Neural progenitor cell (in vitro differentiated cells): ENCODE measurements at regions not wholly inside any gene's neighbourhood (a gene's known extent, or its start where the extent isn't known, plus 50 kb on each side); places are given as distances from the start of the nearest gene placed in this dataset.

Source experiments
- DNase-seq: peaks from one replicate; pipeline ENCODE4 v3.0.0-alpha.2; 2016; ENCODE audit warnings: low spot score
- H2AFZ ChIP-seq: fragments of 200-600 bp; sonication (generic); replicated peaks from 2 replicates; pipeline ENCODE4 v1.6.1; 2016; ENCODE audit warnings: antibody characterized with exemption
- H3F3A ChIP-seq: fragments of 200-600 bp; sonication (generic); 2 replicates; pipeline ENCODE4 v1.6.1; 2016; ENCODE audit warnings: antibody characterized with exemption, low read depth
- H3K27ac ChIP-seq: fragments of 200-600 bp; sonication (generic); 2 replicates; pipeline ENCODE4 v1.5.1; 2016; ENCODE audit warnings: mild to moderate bottlenecking
- H3K27me3 ChIP-seq: fragments of 200-600 bp; sonication (generic); 2 replicates; pipeline ENCODE4 v1.6.1; 2016; ENCODE audit warnings: mild to moderate bottlenecking, moderate library complexity
- H3K36me3 ChIP-seq: fragments of 200-600 bp; sonication (generic); 2 replicates; pipeline ENCODE4 v1.5.1; 2016
- H3K4me1 ChIP-seq: fragments of 200-600 bp; sonication (generic); 2 replicates; pipeline ENCODE4 v1.6.1; 2016; ENCODE audit warnings: mixed run types
- H3K4me2 ChIP-seq: fragments of 200-600 bp; sonication (generic); 2 replicates; pipeline ENCODE4 v1.6.1; 2016
- H3K4me3 ChIP-seq: fragments of 200-600 bp; sonication (generic); 2 replicates; pipeline ENCODE4 v1.5.1; 2016
- H3K79me2 ChIP-seq: fragments of 200-600 bp; sonication (generic); 2 replicates; pipeline ENCODE4 v1.6.1; 2016; ENCODE audit warnings: low read depth
- H3K9ac ChIP-seq: fragments of 200-600 bp; sonication (generic); 2 replicates; pipeline ENCODE4 v1.6.1; 2016
- H3K9me3 ChIP-seq: fragments of 200-600 bp; sonication (generic); 2 replicates; pipeline ENCODE4 v1.5.1; 2016; ENCODE audit warnings: low read depth
- H4K20me1 ChIP-seq: fragments of 200-600 bp; sonication (generic); 2 replicates; pipeline ENCODE4 v1.6.1; 2016; ENCODE audit warnings: low read depth
- H3K27ac Mint-ChIP-seq: 3 replicates; pipeline ENCODE4 v1.8.0; 2021; ENCODE audit warnings: mixed read lengths
- H3K27me3 Mint-ChIP-seq: 2 replicates; pipeline ENCODE4 v1.8.0; 2022; ENCODE audit warnings: low read depth, mild to moderate bottlenecking, inconsistent platforms, moderate library complexity, mixed read lengths; ENCODE audit not compliant: insufficient read depth
- H3K36me3 Mint-ChIP-seq: 3 replicates; pipeline ENCODE4 v1.8.0; 2021; ENCODE audit warnings: mixed read lengths
- H3K4me1 Mint-ChIP-seq: 3 replicates; pipeline ENCODE4 v1.8.0; 2021; ENCODE audit warnings: mixed read lengths
- H3K4me3 Mint-ChIP-seq: 3 replicates; pipeline ENCODE4 v1.8.0; 2021; ENCODE audit warnings: mild to moderate bottlenecking, moderate library complexity, mixed read lengths
- H3K9me3 Mint-ChIP-seq: 3 replicates; pipeline ENCODE4 v1.8.0; 2020; ENCODE audit warnings: mixed read lengths
- EZH2 ChIP-seq: fragments of 200-600 bp; sonication (generic); IDR thresholded peaks from 2 replicates; pipeline ENCODE4 v1.6.1; 2017; ENCODE audit warnings: antibody characterized with exemption, mild to moderate bottlenecking, moderate library complexity
- EZH2phosphoT487 ChIP-seq: fragments of 200-600 bp; sonication (generic); IDR thresholded peaks from 2 replicates; pipeline ENCODE4 v1.6.1; 2017; ENCODE audit warnings: antibody characterized with exemption
- TF ChIP-seq, protein P1 (sequence below): fragments of 200-600 bp; sonication (generic); IDR thresholded peaks from 2 replicates; pipeline ENCODE4 v1.5.1; 2017; ENCODE audit warnings: antibody characterized with exemption, mild to moderate bottlenecking

DNA sequence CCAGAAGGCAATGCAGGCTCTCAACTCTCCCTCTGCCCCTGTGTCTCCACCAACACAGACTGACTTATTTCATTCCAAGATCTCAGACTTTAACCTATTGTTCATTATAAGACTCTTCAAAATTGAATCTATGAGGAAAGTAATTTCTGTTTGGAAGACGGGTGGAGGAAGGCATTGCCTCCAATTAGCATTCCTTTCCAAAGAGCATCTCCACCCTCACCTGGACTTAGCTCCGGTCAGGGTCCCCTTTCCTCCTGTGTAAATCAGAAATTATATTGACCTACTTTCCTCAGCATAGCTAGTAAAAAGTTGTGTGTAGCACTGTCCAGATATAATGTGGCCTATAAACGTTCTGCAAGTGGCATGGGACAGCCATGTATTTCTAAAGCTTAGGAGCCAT lies 230.4 kb upstream of the ACVR2A start:
- no peak for TF ChIP-seq EZH2phosphoT487
- TF ChIP-seq, protein P1, sequence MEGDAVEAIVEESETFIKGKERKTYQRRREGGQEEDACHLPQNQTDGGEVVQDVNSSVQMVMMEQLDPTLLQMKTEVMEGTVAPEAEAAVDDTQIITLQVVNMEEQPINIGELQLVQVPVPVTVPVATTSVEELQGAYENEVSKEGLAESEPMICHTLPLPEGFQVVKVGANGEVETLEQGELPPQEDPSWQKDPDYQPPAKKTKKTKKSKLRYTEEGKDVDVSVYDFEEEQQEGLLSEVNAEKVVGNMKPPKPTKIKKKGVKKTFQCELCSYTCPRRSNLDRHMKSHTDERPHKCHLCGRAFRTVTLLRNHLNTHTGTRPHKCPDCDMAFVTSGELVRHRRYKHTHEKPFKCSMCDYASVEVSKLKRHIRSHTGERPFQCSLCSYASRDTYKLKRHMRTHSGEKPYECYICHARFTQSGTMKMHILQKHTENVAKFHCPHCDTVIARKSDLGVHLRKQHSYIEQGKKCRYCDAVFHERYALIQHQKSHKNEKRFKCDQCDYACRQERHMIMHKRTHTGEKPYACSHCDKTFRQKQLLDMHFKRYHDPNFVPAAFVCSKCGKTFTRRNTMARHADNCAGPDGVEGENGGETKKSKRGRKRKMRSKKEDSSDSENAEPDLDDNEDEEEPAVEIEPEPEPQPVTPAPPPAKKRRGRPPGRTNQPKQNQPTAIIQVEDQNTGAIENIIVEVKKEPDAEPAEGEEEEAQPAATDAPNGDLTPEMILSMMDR = no peak
- TF ChIP-seq EZH2 = no peak
- H3K9me3 Mint-ChIP-seq = no peaks in the 10 kb centered on the region
- H3K36me3 Mint-ChIP-seq = no peaks in the 10 kb centered on the region
- H3K27me3 Mint-ChIP-seq = no peaks in the 10 kb centered on the region
- no peak overlapping the region for H2AFZ ChIP-seq
- H3K27ac ChIP-seq = no peak overlapping the region
- no peaks in the 10 kb centered on the region for H3K36me3 ChIP-seq
- H3K4me2 ChIP-seq = no peak overlapping the region
- no peaks in the 10 kb centered on the region for H3F3A ChIP-seq
- no peak overlapping the region for H3K9ac ChIP-seq
- peaks cover 4% of the 10 kb centered on the region for H3K4me1 Mint-ChIP-seq
- no peaks in the 10 kb centered on the region for H3K9me3 ChIP-seq
- no peaks in the 10 kb centered on the region for H3K27me3 ChIP-seq
- H3K4me3 ChIP-seq = no peak overlapping the region
- no peak overlapping the region for H3K27ac Mint-ChIP-seq
- no peaks in the 10 kb centered on the region for H3K79me2 ChIP-seq
- H3K4me3 Mint-ChIP-seq = no peak overlapping the region
- no peak for DNase-seq
- no peaks in the 10 kb centered on the region for H4K20me1 ChIP-seq
- no peaks in the 10 kb centered on the region for H3K4me1 ChIP-seq

DNA sequence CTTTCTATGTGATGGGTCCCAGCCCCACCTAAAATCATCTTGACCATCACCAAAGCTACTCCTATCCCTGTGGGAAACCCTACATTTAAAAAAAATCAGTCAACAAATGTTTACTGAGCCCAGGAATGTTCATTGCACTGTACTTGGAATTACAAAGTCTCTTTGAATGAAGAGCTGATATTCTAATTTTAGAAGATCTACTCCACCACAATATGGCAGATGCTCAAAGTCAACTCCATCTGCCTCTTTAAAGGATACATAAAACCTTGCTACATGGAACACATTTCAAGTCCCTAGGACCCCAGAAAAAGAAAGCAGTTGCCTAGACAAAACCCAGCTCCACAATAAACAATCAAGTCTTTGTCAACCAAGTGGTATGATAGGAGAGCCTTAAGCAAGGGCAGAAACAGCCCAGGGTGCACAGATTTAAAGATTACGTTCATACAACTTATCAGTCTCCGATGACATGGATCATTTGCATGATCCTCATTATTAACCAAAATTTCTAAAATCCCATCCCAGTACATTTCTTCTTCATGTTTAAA lies 234.3 kb upstream of the ACVR2A start:
- Histone ChIP-seq H3K9me3 (no peaks in the 10 kb centered on the region), H3K4me2 (no peak overlapping the region), H3K79me2 (no peaks in the 10 kb centered on the region), H3K27ac (no peak overlapping the region), H3K36me3 (no peaks in the 10 kb centered on the region), H4K20me1 (no peaks in the 10 kb centered on the region), H3K27me3 (no peaks in the 10 kb centered on the region), H3K9ac (no peak overlapping the region), H3K4me3 (no peak overlapping the region), H3K4me1 (no peaks in the 10 kb centered on the region), H3F3A (no peaks in the 10 kb centered on the region), H2AFZ (no peak overlapping the region)
- Mint-ChIP-seq H3K27ac (no peak overlapping the region), H3K36me3 (no peaks in the 10 kb centered on the region), H3K4me1 (peaks cover 5% of the 10 kb centered on the region), H3K4me3 (no peak overlapping the region), H3K9me3 (no peaks in the 10 kb centered on the region), H3K27me3 (peaks cover 2% of the 10 kb centered on the region)
- no peak for TF ChIP-seq EZH2phosphoT487
- no peak for DNase-seq

DNA sequence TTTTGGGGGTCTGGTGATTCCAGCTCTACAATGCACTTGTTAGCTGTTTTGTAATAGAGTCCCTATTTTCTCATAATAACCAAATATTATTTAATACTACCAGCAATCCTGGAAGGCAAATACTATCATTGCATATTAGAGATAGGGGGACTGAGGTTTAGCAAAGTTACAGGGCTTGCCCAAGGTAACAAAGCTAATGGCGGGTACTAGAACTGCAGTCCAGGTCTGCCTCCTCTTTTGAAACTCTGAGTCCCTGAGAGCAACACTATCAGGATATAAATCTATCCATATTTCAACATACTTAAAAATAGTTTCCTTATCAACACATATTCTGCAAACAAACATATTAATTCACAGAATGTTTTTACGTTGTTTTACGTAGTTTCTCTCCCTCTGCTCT lies 235.5 kb upstream of the ACVR2A start:
- Mint-ChIP-seq H3K36me3 (no peaks in the 10 kb centered on the region), H3K9me3 (no peaks in the 10 kb centered on the region), H3K27ac (no peak overlapping the region), H3K4me3 (no peak overlapping the region), H3K4me1 (peaks cover 3% of the 10 kb centered on the region), H3K27me3 (peaks cover 2% of the 10 kb centered on the region)
- H3K27ac ChIP-seq = no peak overlapping the region
- H3K36me3 ChIP-seq = no peaks in the 10 kb centered on the region
- TF ChIP-seq EZH2phosphoT487 (no peak), EZH2 (no peak)
- TF ChIP-seq, protein P1 = no peak
- no peak overlapping the region for H3K4me3 ChIP-seq
- H3F3A ChIP-seq = no peaks in the 10 kb centered on the region
- H4K20me1 ChIP-seq = no peaks in the 10 kb centered on the region
- H3K4me2 ChIP-seq = no peak overlapping the region
- no peaks in the 10 kb centered on the region for H3K4me1 ChIP-seq
- no peak overlapping the region for H3K9ac ChIP-seq
- no peak for DNase-seq
- H3K79me2 ChIP-seq = no peaks in the 10 kb centered on the region
- H3K9me3 ChIP-seq = no peaks in the 10 kb centered on the region
- H2AFZ ChIP-seq = no peak overlapping the region
- no peaks in the 10 kb centered on the region for H3K27me3 ChIP-seq

DNA sequence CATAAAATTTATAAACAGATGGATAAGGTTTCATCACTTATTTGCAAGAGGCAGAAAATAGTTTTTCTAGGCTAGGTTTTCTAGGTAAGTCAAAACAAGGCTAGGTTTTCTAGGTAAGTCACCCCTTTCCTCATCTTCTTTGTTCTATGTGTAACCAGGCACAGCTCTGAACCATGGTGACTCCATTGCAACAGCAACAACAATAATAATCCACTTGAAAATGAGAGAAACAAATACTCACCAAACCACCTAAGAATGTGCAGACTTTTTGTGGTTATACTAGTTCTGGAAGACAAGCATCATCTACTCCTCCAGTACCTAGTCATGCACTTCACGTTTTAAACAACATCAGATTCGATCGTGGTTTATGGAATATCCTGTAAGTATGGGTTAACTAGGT lies 237.4 kb upstream of the ACVR2A start:
- Histone ChIP-seq H3K4me3 (no peak overlapping the region), H3K4me2 (no peak overlapping the region), H4K20me1 (no peaks in the 10 kb centered on the region), H3K79me2 (no peaks in the 10 kb centered on the region), H3K27me3 (no peaks in the 10 kb centered on the region), H3K9me3 (no peaks in the 10 kb centered on the region), H3K27ac (no peak overlapping the region), H3F3A (no peaks in the 10 kb centered on the region), H3K36me3 (no peaks in the 10 kb centered on the region), H3K9ac (no peak overlapping the region), H2AFZ (no peak overlapping the region), H3K4me1 (no peaks in the 10 kb centered on the region)
- H3K4me1 Mint-ChIP-seq = peaks cover 12% of the 10 kb centered on the region
- H3K27me3 Mint-ChIP-seq = peaks cover 5% of the 10 kb centered on the region
- no peak overlapping the region for H3K4me3 Mint-ChIP-seq
- H3K27ac Mint-ChIP-seq = no peak overlapping the region
- H3K36me3 Mint-ChIP-seq = no peaks in the 10 kb centered on the region
- H3K9me3 Mint-ChIP-seq = peaks cover 5% of the 10 kb centered on the region
- no peak for DNase-seq
- TF ChIP-seq, protein P1 = no peak
- TF ChIP-seq EZH2 (no peak), EZH2phosphoT487 (no peak)
